K562 (cell line): ENCODE measurements at regions not wholly inside any gene's neighbourhood (a gene's known extent, or its start where the extent isn't known, plus 50 kb on each side); places are given as distances from the start of the nearest gene placed in this dataset.

Experiments
- ATAC-seq: fragments of 200-7000 bp; cut with Tn5 transposase; 3 replicates; pipeline ENCODE4 v1.9.1; 2020; ENCODE audit warnings: moderate library complexity
- BruUV-seq: library from RNA; stranded (reverse); fragments of 400-500 nt; replicated peaks from 2 replicates; lab custom pipeline; 2021; lab: Mats Ljungman, UMichigan
- CTCF ChIA-PET: fragments of 300-600 bp; formaldehyde crosslinking; extraction: SDS; loops from one replicate; lab custom pipeline; 2021; ENCODE audit warnings: low intra/inter-chr PET ratio; lab: Yijun Ruan, JAX
- POLR2A ChIA-PET: fragments of 300-600, 350-650 bp; sonication (Branson Sonifier 250); formaldehyde crosslinking; extraction: SDS; loops from one replicate; lab custom pipeline; 2021; ENCODE audit warnings: antibody characterized with exemption, inconsistent platforms; lab: Yijun Ruan, JAX
- DNase-seq, 4 experiments: peaks; one replicate each; pipeline versions ENCODE4 v3.0.0 to v3.0.0-alpha.2; 2011 to 2018; ENCODE audit warnings: low spot score in 3 of 4, mixed read lengths in 3 of 4; ENCODE audit errors: extremely low read depth in 1 of 4
- FAIRE-seq: peaks from 2 replicates; lab custom pipeline; 2011; peaks lifted over from hg19 to GRCh38; lab: Jason Lieb, UNC
- H2AFZ ChIP-seq: 2 replicates; pipeline ENCODE4 v1.6.0; 2011; ENCODE audit warnings: low read depth, low read length, control low read depth, inconsistent platforms
- H3K27ac ChIP-seq: fragments of 200-600 bp; 3 replicates; pipeline ENCODE4 v1.8.0; 2011; ENCODE audit warnings: low read depth, mild to moderate bottlenecking, control low read depth, inconsistent platforms, low read length, moderate library complexity, mixed read lengths; ENCODE audit errors: extremely low read depth
- H3K27me3 ChIP-seq, 2 experiments: fragments of 300-600 bp in 1 of 2; 2 replicates in 1 of 2; 3 replicates in 1 of 2; pipeline versions ENCODE4 v1.6.0 to v1.8.0; 2011; ENCODE audit warnings: inconsistent platforms in 2 of 2, low read length in 2 of 2, mild to moderate bottlenecking in 1 of 2, mixed read lengths in 1 of 2, moderate library complexity in 1 of 2; ENCODE audit not compliant: control insufficient read depth in 2 of 2, insufficient read depth in 2 of 2
- H3K36me3 ChIP-seq: fragments of 300-600 bp; 3 replicates; pipeline ENCODE4 v1.8.0; 2011; ENCODE audit warnings: mild to moderate bottlenecking, low read length, inconsistent platforms; ENCODE audit not compliant: control insufficient read depth, insufficient read depth
- H3K4me1 ChIP-seq, 2 experiments: fragments of 200-600 bp in 1 of 2; replicated peaks in 1 of 2; 2 replicates in 1 of 2; 3 replicates in 1 of 2; pipeline versions ENCODE4 v1.5.1 to v1.8.0; 2011; ENCODE audit warnings: inconsistent platforms in 2 of 2, low read length in 2 of 2, mild to moderate bottlenecking in 1 of 2, mixed read lengths in 1 of 2, moderate library complexity in 1 of 2; ENCODE audit not compliant: control insufficient read depth in 2 of 2, insufficient read depth in 2 of 2
- H3K4me2 ChIP-seq: 2 replicates; pipeline ENCODE4 v1.6.1; 2011; ENCODE audit warnings: low read length, control low read depth, inconsistent platforms, mixed read lengths; ENCODE audit not compliant: insufficient read depth
- H3K4me3 ChIP-seq: fragments of 200-600 bp; sonication (generic), shearing (Covaris generic); 2 replicates; pipeline ENCODE4 v1.5.1; 2016; ENCODE audit warnings: control low read depth, inconsistent platforms
- H3K79me2 ChIP-seq: fragments of 200-600 bp; 3 replicates; pipeline ENCODE4 v1.8.0; 2011; ENCODE audit warnings: low read length, inconsistent platforms; ENCODE audit not compliant: control insufficient read depth, insufficient read depth
- H3K9ac ChIP-seq, 2 experiments: 2 replicates each; pipeline versions ENCODE4 v1.6.0 to v1.6.1; 2011; ENCODE audit warnings: low read depth in 2 of 2, low read length in 2 of 2, control low read depth in 1 of 2, inconsistent platforms in 1 of 2, mild to moderate bottlenecking in 1 of 2, mixed read lengths in 1 of 2; ENCODE audit not compliant: insufficient read depth in 1 of 2
- H3K9me1 ChIP-seq: one replicate; pipeline ENCODE4 v1.6.0; 2011; ENCODE audit warnings: inconsistent platforms, mild to moderate bottlenecking, low read length, moderate library complexity; ENCODE audit not compliant: control insufficient read depth, insufficient read depth
- H3K9me3 ChIP-seq: replicated peaks from 2 replicates; pipeline ENCODE4 v1.5.1; 2011; ENCODE audit warnings: low read depth, low read length, inconsistent platforms; ENCODE audit not compliant: control insufficient read depth, insufficient read depth
- H4K20me1 ChIP-seq: replicated peaks from 2 replicates; pipeline ENCODE4 v1.6.1; 2011; ENCODE audit warnings: low read length, inconsistent platforms, mixed read lengths; ENCODE audit not compliant: control insufficient read depth, insufficient read depth
- CHD1 ChIP-seq: fragments of 200-600 bp; sonication (generic); IDR thresholded peaks from one replicate; pipeline ENCODE4 v1.6.1; 2012; ENCODE audit warnings: mild to moderate bottlenecking, moderate library complexity, low read length, inconsistent platforms
- CTBP1 ChIP-seq: fragments of 450-650 bp; IDR thresholded peaks from 2 replicates; pipeline ENCODE4 v1.6.1; 2016; ENCODE audit warnings: borderline replicate concordance
- DIDO1 ChIP-seq: fragments of 450-650 bp; IDR thresholded peaks from 2 replicates; pipeline ENCODE4 v1.6.1; 2016; ENCODE audit warnings: low read depth, missing biosample characterization, missing genetic modification characterization
- EHMT2 ChIP-seq: fragments of 450-650 bp; IDR thresholded peaks from 2 replicates; pipeline ENCODE4 v1.6.1; 2018; ENCODE audit warnings: antibody characterized with exemption
- GTF2A2 ChIP-seq: IDR thresholded peaks from 2 replicates; pipeline ENCODE4 v1.6.1; 2016; ENCODE audit warnings: mild to moderate bottlenecking, missing genetic modification characterization, missing compliant biosample characterization
- HMBOX1 ChIP-seq: sonication (generic); IDR thresholded peaks from 2 replicates; pipeline ENCODE4 v1.6.1; 2016
- KAT2B ChIP-seq: IDR thresholded peaks from one replicate; pipeline ENCODE4 v1.6.1; 2012; ENCODE audit warnings: low read depth, mild to moderate bottlenecking, control low read depth, inconsistent platforms, low read length, moderate library complexity
- SRF ChIP-seq, 2 experiments: fragments of 250-450, 450-650 bp in 1 of 2; sonication (Bioruptor Pico) in 1 of 2; sonication (generic) in 1 of 2; formaldehyde crosslinking; IDR thresholded peaks; 2 replicates each; pipeline versions ENCODE4 v1.5.0 to v1.5.1; 2020 to 2022; ENCODE audit warnings: mild to moderate bottlenecking in 1 of 2, missing genetic modification reagents in 1 of 2
- TCF7L2 ChIP-seq: fragments of 150-350 bp; IDR thresholded peaks from 2 replicates; pipeline ENCODE4 v1.6.1; 2016; ENCODE audit warnings: low read depth, mild to moderate bottlenecking, low read length, moderate library complexity
- ZNF239 ChIP-seq: fragments of 250-450 bp; sonication (Bioruptor Pico); IDR thresholded peaks from 2 replicates; pipeline ENCODE4 v1.4.0; 2020; ENCODE audit warnings: mild to moderate bottlenecking
- ZNF347 ChIP-seq: fragments of 450-650 bp; formaldehyde crosslinking; IDR thresholded peaks from 2 replicates; pipeline ENCODE4 v1.4.0; 2020; ENCODE audit warnings: low read depth, mild to moderate bottlenecking, moderate library complexity
- ZNF79 ChIP-seq: fragments of 250-450 bp; sonication (Bioruptor Pico); IDR thresholded peaks from 2 replicates; pipeline ENCODE4 v1.4.0; 2020; ENCODE audit warnings: low read depth, mild to moderate bottlenecking, moderate library complexity
- WGBS: fragments of 100-300 bp; shearing (Covaris generic); methylation state at CpG from one replicate; pipeline ENCODE4 v1.1.6; 2016; ENCODE audit warnings: low coverage, mixed read lengths; ENCODE audit not compliant: insufficient coverage; ENCODE audit errors: missing lambda C conversion rate; 5-methylcytosine and 5-hydroxymethylcytosine counted together
- in situ Hi-C: fragments of 300-500 bp; cut with MboI; formaldehyde crosslinking; loops from 4 replicates; pipeline ENCODE4 v1.15.0; 2018; ENCODE audit warnings: inconsistent platforms, mixed read lengths
- intact Hi-C: fragments of 100-400 bp; cut with micrococcal nuclease; formaldehyde crosslinking; loops from 2 replicates; pipeline ENCODE4 v1.14.2; 2022
- TF ChIP-seq, protein P1 (sequence below): sonication (generic); formaldehyde crosslinking; IDR thresholded peaks from 2 replicates; pipeline ENCODE4 v1.8.0; 2022; ENCODE audit warnings: mild to moderate bottlenecking, low read depth, missing genetic modification reagents
- TF ChIP-seq, protein P2 (sequence below): fragments of 250-450 bp; sonication (Bioruptor Pico); IDR thresholded peaks from 2 replicates; pipeline ENCODE4 v1.5.0; 2021; ENCODE audit warnings: mild to moderate bottlenecking, moderate library complexity
- TF ChIP-seq, protein P3 (sequence below): sonication (generic); formaldehyde crosslinking; IDR thresholded peaks from 2 replicates; pipeline ENCODE4 v1.8.1; 2022; ENCODE audit warnings: missing genetic modification reagents
- TF ChIP-seq, protein P4 (sequence below): fragments of 450-650 bp; IDR thresholded peaks from 2 replicates; pipeline ENCODE4 v1.6.1; 2016

- in situ Hi-C loops (no loop called here), intact Hi-C loops (no loop called here)
- TF ChIP-seq, protein P1, sequence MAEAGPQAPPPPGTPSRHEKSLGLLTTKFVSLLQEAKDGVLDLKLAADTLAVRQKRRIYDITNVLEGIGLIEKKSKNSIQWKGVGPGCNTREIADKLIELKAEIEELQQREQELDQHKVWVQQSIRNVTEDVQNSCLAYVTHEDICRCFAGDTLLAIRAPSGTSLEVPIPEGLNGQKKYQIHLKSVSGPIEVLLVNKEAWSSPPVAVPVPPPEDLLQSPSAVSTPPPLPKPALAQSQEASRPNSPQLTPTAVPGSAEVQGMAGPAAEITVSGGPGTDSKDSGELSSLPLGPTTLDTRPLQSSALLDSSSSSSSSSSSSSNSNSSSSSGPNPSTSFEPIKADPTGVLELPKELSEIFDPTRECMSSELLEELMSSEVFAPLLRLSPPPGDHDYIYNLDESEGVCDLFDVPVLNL (CRISPR knock-in tag), result no peak
- TF ChIP-seq SRF (CRISPR knock-in tag; IDR thresholded peaks at IDR 0.05) (no peak), GTF2A2 (tag) (no peak), ZNF79 (CRISPR knock-in tag) (no peak), CHD1 (no peak), TCF7L2 (no peak), ZNF347 (CRISPR knock-in tag) (no peak), HMBOX1 (no peak), EHMT2 (no peak), KAT2B (no peak), DIDO1 (tag) (no peak), CTBP1 (no peak), ZNF239 (CRISPR knock-in tag) (no peak)
- TF ChIP-seq, protein P2, sequence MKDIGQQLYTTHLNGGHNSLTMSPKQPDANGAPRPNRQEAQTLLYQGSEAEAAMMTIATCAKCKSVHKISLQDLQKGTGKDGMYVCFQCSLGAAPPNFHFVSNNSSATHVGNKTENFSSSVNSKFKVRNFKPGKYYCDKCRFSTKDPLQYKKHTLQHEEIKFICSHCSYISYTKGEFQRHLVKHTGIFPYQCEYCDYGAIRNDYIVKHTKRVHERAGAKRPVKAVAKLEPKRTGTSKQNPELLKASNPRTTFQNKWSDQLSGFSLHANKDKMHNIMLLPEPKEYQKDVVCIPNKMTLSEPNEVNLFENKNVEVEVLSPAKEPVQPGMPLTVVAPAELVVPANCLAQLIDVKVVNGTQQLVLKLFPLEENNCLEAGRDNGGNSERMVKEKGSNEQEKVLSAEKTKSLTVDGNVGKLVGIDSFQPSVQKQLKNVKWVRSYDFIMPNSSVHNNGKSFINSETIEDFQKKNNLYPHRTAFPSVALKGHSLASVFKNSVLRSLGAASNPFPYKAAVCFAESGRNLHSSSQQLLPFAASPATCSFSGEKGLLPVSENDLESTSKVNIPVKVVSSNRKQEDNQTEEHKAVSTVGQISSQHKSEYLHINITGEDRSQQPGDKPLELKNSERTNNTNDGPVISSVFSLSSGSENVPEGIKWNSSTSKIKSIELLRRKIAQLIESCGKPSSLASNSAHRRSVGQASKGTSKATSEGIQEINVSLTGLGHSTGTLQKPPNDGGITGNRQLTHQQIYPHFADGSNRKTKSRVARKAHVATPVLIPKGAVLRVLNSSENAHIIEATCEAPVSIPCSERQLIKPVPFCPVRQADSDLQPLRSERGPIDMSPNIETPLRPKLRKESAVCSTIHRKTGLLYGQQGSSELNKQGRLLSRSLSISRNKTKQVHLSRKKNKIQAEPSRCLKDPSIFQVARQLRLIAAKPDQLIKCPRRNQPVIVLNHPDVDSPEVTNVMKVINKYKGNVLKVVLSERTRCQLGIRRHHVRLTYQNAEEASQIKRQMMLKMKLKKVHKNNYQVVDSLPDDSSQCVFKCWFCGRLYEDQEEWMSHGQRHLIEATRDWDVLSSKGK (CRISPR knock-in tag), result no peak
- TF ChIP-seq, protein P3, sequence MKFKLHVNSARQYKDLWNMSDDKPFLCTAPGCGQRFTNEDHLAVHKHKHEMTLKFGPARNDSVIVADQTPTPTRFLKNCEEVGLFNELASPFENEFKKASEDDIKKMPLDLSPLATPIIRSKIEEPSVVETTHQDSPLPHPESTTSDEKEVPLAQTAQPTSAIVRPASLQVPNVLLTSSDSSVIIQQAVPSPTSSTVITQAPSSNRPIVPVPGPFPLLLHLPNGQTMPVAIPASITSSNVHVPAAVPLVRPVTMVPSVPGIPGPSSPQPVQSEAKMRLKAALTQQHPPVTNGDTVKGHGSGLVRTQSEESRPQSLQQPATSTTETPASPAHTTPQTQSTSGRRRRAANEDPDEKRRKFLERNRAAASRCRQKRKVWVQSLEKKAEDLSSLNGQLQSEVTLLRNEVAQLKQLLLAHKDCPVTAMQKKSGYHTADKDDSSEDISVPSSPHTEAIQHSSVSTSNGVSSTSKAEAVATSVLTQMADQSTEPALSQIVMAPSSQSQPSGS (CRISPR knock-in tag), result no peak
- TF ChIP-seq, protein P4, sequence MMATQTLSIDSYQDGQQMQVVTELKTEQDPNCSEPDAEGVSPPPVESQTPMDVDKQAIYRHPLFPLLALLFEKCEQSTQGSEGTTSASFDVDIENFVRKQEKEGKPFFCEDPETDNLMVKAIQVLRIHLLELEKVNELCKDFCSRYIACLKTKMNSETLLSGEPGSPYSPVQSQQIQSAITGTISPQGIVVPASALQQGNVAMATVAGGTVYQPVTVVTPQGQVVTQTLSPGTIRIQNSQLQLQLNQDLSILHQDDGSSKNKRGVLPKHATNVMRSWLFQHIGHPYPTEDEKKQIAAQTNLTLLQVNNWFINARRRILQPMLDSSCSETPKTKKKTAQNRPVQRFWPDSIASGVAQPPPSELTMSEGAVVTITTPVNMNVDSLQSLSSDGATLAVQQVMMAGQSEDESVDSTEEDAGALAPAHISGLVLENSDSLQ, result no peak
- TF ChIP-seq, all 486 proteins: peak for 0
- H3K4me2 ChIP-seq, result no peak overlapping the region
- H3K4me3 ChIP-seq, result no peak overlapping the region
- no peak overlapping the region for H3K9ac ChIP-seq
- H3K27ac ChIP-seq, result no peak overlapping the region
- BruUV-seq, result no TSS peak
- POLR2A ChIA-PET, result no interaction called here
- H3K9me3 ChIP-seq, result 0 out of 2 replicates have a peak, but pooled peaks cover 2% of the 10 kb centered on the region
- H3K36me3 ChIP-seq, result no peaks in the 10 kb centered on the region
- H3K9me1 ChIP-seq, result no peaks in the 10 kb centered on the region
- H3K79me2 ChIP-seq, result no peaks in the 10 kb centered on the region
- ATAC-seq, result no peak
- CTCF ChIA-PET, result no interaction called here
- H3K27me3 ChIP-seq, result no peaks in the 10 kb centered on the region
- WGBS, result 8% methylated on average over 3 of the region's 3 CpGs
- no peaks in the 10 kb centered on the region for H3K4me1 ChIP-seq
- FAIRE-seq, result no peak
- no peaks in the 10 kb centered on the region for H4K20me1 ChIP-seq
- no peak overlapping the region for H2AFZ ChIP-seq
- no peak for DNase-seq
Measured at GRCh38 chr7:109213081-109213480, 643.4 kb downstream of the DNAJB9 start.
